ENCODE measurements at regions not wholly inside any gene's neighbourhood (a gene's known extent, or its start where the extent isn't known, plus 50 kb on each side); places are given as distances from the start of the nearest gene placed in this dataset.

DNA sequence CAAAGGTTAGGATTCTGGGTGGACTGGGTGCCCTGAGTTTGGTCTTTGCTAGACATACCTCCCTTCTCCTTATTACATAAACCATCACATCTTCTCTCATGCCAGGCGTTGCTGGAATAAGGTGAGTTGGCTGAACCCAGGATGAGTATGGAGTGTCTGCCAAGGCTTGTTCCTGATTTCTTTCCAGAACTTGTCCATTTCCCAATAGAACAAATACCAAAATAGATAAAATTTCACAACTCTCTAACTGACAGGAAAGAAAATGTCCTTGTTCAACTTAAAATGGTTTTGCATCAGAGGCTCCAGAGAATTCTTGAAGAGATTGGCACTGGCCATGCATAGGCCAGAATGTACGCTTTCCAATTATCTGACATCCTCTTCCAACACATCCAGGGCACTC is 291.9 kb downstream of the IGSF11 start:
- no peak for TF ChIP-seq CTCF (IDR thresholded peaks at IDR 0.05; ENCODE audit: extremely low read depth, missing control alignments)
- DNase-seq (ENCODE audit: low spot score), result no peak

GRCh38 chr3:118744186-118744585 is 290.5 kb downstream of the IGSF11 start:
- TF ChIP-seq CTCF (IDR thresholded peaks at IDR 0.05; ENCODE audit: extremely low read depth, missing control alignments), result no peak

DNA sequence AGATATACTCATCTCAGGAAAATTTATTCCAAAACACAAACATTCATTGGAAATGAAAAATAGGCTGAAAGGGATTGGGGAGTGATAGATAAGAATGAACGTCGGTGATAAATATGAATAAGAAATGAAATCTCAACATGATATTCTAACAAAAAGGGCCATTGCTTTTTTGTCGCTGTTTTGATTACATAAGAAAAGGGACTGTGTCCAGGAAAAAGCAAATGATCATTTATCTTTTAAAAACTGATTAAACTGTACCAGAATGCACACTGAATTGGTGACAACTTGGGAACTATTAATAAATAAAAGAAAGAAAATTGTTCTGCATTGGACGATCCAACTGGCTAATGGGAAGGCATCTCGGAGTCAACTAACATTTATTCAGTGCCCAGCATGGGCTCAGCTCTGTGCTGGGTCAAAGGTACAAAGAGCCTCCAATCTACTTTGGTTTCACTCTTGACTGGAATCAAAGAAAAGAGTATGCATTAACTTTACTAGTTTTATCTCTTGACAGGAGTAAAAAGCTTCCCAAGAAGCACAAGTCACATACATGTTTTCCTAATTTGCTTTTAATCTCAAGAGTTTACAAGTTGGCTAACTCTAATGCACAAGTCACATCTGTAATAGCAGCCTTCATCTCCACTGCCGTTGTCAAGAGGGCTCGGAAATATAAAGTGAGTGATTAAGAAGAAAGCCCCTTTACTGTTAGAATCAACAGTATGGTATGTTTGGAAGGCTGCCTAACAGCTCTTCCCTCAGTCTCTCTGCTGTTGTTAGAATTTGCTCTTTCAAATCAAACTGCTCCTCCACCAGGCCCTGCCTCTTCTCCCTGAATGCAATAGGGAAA is 280.0 kb downstream of the IGSF11 start:
- DNase-seq (ENCODE audit: low spot score), result no peak
- TF ChIP-seq CTCF (IDR thresholded peaks at IDR 0.05; ENCODE audit: extremely low read depth, missing control alignments), result no peak

More at GRCh38 chr3:118744186-118744585, 290.5 kb downstream of the IGSF11 start:
- no peak for DNase-seq (ENCODE audit: low spot score)

GRCh38 chr3:118755253-118755801 is 279.3 kb downstream of the IGSF11 start:
- DNase-seq (ENCODE audit: low spot score), result no peak

DNA sequence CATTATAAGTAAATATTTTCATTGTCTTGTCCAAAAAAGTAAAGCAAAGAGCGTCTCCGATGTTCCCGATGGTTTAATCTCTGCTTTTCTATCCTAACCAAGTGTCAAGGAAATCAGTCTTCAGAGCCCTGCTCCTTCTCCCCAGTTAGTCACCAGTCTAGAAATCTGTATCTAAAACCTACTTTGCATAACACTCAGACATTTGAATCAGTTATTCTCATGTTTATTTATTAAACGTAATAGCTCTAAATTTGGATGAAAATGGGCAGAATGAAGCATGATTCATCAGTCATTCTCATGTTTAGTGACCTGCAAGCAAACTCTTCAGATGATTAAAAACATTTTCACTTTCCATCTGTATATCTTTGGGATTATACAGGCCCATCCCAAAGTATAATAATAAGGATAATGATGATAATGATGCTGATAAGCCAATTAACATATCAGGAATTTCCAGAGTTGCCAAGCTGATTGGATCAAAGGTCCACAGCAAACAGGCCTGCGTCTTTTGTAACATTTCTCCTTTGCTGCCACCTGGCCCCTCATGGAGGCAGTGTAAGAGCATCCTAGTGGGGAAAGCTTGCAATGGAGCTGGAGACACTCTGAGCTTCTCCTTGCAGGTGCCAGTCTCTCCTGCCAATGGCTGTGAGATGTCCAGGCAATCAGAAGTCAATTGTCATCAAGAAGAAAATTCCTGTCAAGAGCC is 273.9 kb downstream of the IGSF11 start:
- DNase-seq (ENCODE audit: low spot score), result no peak
- peak; percentile 13 for TF ChIP-seq CTCF (IDR thresholded peaks at IDR 0.05; ENCODE audit: extremely low read depth, missing control alignments)

More at GRCh38 chr3:118755253-118755801, 279.3 kb downstream of the IGSF11 start:
- TF ChIP-seq CTCF (IDR thresholded peaks at IDR 0.05; ENCODE audit: extremely low read depth, missing control alignments), result no peak

DNA sequence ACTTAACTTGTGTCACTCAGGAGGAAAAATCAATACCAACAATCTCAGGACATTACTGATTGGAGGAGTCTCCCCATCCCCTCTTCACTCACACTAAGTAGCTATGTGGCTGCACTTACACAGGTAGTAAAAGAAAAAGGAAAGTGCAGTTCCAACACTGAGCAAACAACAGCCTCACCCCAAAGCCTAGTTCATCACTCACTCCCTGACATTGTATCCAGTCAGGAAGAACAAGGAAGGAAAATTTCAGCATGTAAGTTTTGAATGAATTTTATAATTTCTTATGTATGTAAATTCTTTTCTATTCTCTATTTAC is 273.4 kb downstream of the IGSF11 start:
- TF ChIP-seq CTCF (IDR thresholded peaks at IDR 0.05; ENCODE audit: extremely low read depth, missing control alignments), result no peak
- DNase-seq (ENCODE audit: low spot score), result no peak

Data from GM20000 (cell line).